ENCODE measurements at regions not wholly inside any gene's neighbourhood (a gene's known extent, or its start where the extent isn't known, plus 50 kb on each side); places are given as distances from the start of the nearest gene placed in this dataset.

DNA sequence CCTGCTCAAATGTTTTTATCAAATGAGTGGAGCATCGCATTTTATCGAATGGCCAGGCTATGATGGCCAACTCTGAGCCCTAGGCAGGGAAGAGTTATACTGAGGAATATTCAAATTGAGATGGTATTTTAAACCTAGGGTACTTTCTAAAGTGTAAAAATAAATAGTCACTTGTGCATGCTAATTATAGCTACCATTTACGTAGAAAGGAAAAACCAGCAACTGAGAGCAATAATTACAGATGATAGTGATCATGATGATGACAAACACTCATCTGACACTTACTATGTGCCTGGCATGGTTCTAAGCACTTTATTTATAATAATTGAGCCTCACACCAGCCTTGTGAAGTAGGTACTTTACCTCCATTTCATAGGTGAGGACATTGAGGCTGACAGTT, 455.7 kb downstream of the CD83 start:
- no peak overlapping the region for H3K4me2 ChIP-seq (ENCODE audit: insufficient read depth, insufficient read length, low read length)
- no peaks in the 10 kb centered on the region for H3K79me2 ChIP-seq (ENCODE audit: insufficient read depth, low read length)
- H3T11ph ChIP-seq (ENCODE audit: low read length) = no peak overlapping the region
- H3K4me1 ChIP-seq (ENCODE audit: insufficient read depth, low read length) = no peaks in the 10 kb centered on the region
- H3K9me3 ChIP-seq (ENCODE audit: control insufficient read depth, low read depth, low read length) = no peaks in the 10 kb centered on the region
- no peak overlapping the region for H3K18ac ChIP-seq (ENCODE audit: insufficient read length, low read depth, low read length)
- no peak overlapping the region for H4K5ac ChIP-seq (ENCODE audit: insufficient read length, low read depth, low read length)
- peaks cover 0 to 4% (median 0%) of the 10 kb centered on the region in 3 experiments; a peak in 3 of 7 replicates for H3K36me3 Mint-ChIP-seq (ENCODE audit: insufficient read depth in 1 of 3, low read depth in 3 of 3)
- H3K23ac ChIP-seq (ENCODE audit: insufficient read length, low read depth, low read length) = no peak overlapping the region
- peaks cover 12 to 14% of the 10 kb centered on the region in 2 experiments for H3K4me1 Mint-ChIP-seq
- no peak overlapping the region for H2BK5ac ChIP-seq (ENCODE audit: insufficient read length, low read length)
- no peak overlapping the region for H2AK5ac ChIP-seq (ENCODE audit: insufficient read length, low read length)
- H3K14ac ChIP-seq (ENCODE audit: insufficient read depth, low read length) = no peak overlapping the region
- no peak overlapping the region; a peak in 1 of 7 replicates for H3K27ac Mint-ChIP-seq
- H3K9ac ChIP-seq (ENCODE audit: extremely low read depth, insufficient read length, low read length) = no peak overlapping the region
- no peaks in the 10 kb centered on the region for H3K23me2 ChIP-seq (ENCODE audit: insufficient read length, low read depth, low read length, poor library complexity, severe bottlenecking)
- H2BK12ac ChIP-seq (ENCODE audit: insufficient read length, low read depth, low read length) = no peak overlapping the region
- H3K27me3 Mint-ChIP-seq (ENCODE audit: low read depth) = peaks cover 2% of the 10 kb centered on the region; the same call in 1 of the 2 replicates
- H2AFZ ChIP-seq (ENCODE audit: low read length) = no peak overlapping the region
- no CpG with 5 or more reads among the region's 3 CpGs for WGBS (ENCODE audit: extremely low coverage, insufficient read length, low lambda C conversion rate)
- no peaks in the 10 kb centered on the region for H4K20me1 ChIP-seq (ENCODE audit: control insufficient read depth, insufficient read depth, insufficient read length)
- no peak for DNase-seq
- no peak overlapping the region for H3K56ac ChIP-seq (ENCODE audit: insufficient read length, low read depth, low read length)
- H3K27ac ChIP-seq (ENCODE audit: insufficient read length, low read depth, low read length) = no peak overlapping the region
- no peak overlapping the region for H2BK15ac ChIP-seq (ENCODE audit: low read depth, low read length)
- H3K79me1 ChIP-seq (ENCODE audit: insufficient read depth, low read depth, low read length, poor library complexity, severe bottlenecking) = no peaks in the 10 kb centered on the region
- H3K9me3 Mint-ChIP-seq = peaks cover 3 to 4% of the 10 kb centered on the region in 2 experiments; a peak in 3 of 5 replicates
- H4K8ac ChIP-seq (replicated peaks; ENCODE audit: insufficient read length, low read depth, low read length) = no peak overlapping the region
- H4K91ac ChIP-seq (ENCODE audit: insufficient read length, low read depth, low read length) = no peak overlapping the region
- H3K4ac ChIP-seq (ENCODE audit: low read depth, low read length) = no peak overlapping the region
- no peak for TF ChIP-seq CTCF (conservative IDR thresholded peaks at IDR 0.05)
- H2BK120ac ChIP-seq (ENCODE audit: low read depth, low read length, poor library complexity, severe bottlenecking) = no peak overlapping the region
- H2BK20ac ChIP-seq (ENCODE audit: low read depth, low read length, poor library complexity, severe bottlenecking) = no peak overlapping the region
- H3K4me3 Mint-ChIP-seq = no peak overlapping the region
- H3K27me3 ChIP-seq (ENCODE audit: insufficient read depth, low read length) = no peaks in the 10 kb centered on the region
